SW 1271 (cell line): ENCODE measurements at regions not wholly inside any gene's neighbourhood (a gene's known extent, or its start where the extent isn't known, plus 50 kb on each side); places are given as distances from the start of the nearest gene placed in this dataset.
"Not testable (repeated sequence)": the region's sequence is repeated elsewhere in the genome, so short reads cannot be mapped to it uniquely, and the experiment has no call there.

ENCODE experiments used
- DNase-seq, 2 experiments: peaks; one replicate each; lab custom pipeline; 2025; lab: John Stamatoyannopoulos, UW

DNA sequence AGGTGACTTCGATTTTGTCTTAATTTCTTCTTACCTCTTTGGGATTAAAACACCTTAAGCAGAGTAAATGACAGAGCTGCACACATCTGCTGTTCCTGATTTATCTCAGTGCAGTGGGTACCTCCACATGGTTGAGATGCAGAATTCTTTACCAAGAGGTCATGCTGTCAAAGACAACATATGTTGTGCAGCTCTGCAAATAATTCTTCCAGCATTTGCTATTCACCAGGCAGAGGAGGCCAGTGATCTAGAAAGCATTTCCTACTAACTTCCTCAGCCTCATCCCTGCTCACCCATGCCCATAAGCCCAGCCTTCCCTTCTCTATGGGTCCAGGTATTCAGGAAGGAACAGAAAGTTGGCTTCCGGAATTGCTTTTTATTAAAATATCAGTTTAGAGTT, 109.3 kb downstream of the THBS2 start:
- no peak for DNase-seq

DNA sequence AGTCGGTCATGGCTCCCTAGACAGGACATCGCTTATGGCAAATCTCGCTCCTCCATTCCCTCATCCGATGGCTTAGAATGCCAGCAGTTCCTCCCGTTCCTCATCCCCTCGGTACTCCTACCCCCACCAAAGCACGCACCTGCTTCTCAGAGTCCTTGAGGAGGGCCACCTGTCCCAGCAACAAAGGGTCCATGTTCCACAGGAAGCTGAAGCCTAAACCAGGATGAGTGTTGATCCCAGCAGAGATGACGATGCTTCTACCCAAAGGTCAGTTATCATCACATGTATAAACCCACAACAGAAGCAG, 111.2 kb downstream of the THBS2 start:
- DNase-seq, result no peak

DNA sequence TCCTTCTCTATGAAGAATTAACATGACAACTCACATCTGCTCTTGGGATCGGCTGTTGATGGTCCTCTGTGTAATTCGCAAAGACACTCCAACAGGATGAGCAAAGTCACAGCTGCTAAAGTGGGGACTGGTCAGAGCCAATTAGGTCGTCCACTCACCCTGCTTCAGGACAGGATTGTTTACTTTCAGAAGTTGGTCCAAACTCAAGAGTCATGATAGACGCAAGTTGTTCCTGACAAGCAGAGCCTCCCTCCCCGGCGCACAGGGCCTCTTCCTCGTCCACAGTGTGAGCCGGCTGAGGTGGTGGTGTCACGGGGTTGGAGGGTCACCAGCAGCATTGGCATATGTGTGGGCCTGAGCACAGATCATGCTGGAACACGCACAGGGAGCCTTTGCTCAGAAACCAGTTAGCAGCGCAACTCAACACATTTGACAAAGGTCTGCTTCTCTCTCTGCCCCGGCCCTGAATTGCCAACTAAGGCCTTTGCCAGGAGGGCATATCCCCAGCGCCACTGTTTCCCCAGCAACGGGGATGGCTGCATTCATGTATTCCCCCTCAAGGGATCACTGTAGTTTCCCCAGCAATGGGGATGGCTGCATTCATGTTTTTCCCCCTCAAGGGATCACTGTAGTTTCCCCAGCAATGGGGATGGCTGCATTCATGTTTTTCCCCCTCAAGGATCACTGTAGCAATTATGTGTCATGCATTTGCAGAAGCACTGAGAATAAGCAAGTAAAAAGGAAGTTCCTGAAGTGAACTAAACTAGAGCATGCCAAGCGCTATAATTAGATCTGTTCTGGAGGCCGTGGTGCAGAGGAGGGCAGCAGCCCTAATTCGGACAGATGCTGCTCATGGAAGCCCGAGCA, 111.7 kb downstream of the THBS2 start:
- DNase-seq, result no peak

DNA sequence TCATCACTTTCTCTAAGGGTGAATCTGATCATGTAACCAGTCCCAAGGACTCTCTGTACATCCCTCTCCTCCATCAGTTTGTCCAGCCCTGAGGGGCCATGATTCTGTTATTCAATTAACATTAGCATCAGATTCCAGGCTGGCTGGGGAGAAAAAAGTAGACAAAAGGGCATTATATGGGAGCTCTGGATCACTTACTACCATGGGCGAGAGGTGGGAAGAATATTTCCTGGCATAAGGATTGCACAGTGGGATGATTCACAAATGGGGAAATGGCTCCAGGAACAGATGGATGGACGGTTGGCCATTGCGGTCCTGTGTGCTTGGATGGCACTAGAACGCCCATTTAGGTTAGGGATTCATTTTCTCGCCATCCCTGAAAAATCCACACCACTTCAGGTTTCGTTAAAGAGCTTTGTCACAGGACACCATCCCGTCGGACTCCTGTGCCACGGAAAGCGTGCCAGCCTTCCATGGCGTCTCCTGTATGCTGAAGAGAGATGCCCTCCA, 112.6 kb downstream of the THBS2 start:
- no peak for DNase-seq

DNA sequence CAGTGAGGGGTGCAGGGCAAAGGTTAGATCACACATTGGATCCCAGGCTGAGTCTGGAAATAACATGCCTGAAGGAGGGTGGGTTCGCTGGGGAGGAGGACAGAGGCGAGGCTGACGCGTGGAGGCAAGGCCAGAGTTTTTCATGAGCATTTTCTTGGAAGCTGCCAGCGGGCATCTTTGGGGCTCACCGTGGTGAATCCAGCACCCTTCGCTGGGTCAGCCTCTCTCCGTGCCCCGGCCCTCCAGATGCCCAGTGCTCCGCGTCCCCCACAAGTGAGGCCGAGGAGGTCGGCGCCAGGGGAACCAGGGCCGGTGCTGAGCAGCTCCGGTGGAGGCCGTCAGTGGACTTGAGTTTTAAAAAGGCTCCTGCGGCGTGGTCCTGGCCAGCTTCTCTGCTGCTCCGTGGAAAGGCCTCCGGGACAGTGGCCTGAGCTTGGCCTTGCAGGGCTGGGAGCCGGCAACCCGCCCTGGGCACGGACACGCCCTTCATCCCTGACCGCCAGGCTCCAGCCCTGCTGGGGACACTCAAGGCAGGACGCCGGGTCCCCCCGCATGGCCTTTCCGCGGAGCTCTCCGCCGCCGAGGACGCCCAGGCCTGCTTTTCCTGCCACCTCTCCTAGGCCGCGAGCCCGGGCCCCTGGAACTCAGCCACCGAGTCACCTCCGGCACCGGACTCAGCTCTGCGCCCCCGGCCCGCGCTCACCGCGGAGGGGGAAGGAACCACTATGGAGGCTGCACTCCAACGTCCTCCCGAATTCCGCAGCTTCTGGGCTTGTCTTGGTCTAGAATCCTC, 114.3 kb downstream of the THBS2 start:
- no peak for DNase-seq

DNA sequence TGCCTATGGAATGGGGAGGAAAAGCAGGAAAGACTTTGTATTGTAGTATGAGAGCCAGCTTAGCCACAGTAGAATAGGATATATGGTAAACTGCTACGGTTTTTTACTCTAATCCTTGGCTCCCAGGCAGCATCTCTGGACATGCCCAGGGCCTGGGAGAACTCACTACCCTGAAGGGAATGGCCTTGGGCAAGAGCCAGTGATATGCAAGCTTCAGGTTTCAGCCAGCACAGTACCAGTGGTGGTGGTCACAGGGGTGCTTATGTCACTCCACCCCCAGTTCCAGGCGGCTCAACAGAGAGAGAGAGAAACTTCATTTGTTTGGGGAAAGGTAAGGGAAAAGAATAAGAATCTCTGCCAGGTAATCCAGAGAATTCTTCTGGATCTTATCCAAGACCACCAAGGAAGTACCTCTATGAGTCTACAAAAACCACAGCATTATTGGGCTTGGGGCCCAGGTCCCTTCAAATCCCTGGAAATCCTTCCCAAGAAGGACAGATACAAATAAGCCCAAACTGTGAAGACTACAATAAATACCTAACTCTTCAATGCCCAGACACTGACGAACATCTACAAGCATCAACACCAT, 121.2 kb downstream of the THBS2 start:
- DNase-seq, result no peak

DNA sequence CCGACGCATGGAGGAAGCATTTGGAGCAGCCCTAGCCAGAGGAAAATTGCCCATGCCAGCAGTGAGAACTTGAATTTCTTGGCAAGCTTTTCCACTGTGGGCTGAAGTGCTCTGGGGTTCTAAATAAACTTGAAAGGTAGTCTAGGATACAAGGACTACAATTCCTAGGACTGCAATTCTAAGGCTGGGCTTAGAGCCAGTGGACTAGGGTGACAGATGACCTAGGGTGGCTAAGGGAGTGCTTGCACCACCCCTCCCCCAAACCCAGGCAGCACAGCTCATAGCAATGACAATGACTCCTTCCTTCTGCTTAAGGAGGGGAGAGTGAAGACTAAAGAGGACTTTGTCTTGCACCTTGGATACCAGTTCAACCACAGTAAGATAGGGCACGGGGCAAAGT, 122.3 kb downstream of the THBS2 start:
- no peak for DNase-seq

DNA sequence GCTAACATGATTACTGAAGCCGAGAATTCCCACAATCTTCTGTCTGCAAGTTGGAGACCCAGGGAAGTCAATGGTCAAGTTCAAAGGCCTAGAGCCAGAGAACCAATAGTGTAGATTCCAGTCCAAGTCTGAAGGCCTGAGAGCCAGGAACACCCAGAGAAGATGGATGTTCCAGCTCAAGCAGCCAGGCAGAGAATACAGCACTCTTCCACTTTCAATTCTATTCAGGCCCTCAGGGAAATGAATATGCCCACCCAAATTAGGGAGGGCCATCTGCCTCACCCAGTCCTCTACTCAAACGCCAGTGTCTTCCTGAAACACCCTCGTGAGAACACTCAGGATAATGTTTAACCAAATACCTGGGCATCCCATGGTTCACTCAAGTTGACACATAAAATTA, 123.5 kb downstream of the THBS2 start:
- no peak for DNase-seq

DNA sequence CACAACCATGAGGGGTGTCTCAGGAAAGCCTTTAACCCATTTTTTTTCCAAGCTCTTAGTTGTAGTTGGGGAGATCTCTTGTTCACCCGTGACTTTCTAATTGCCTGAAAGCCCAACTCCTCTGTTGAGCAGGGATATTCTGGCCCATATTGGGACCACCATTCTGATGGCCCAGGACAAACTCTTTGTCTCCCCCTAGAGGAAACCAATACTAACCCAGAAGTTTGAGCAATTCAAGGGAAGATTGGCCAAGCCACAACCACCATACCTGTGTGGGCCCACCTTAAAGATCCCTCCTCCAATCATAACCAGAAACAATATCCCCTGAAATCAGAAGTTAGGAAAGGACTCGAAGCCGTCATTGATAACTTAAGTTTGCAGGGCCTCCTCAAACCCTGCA, 132.6 kb downstream of the THBS2 start:
- no peak for DNase-seq

DNA sequence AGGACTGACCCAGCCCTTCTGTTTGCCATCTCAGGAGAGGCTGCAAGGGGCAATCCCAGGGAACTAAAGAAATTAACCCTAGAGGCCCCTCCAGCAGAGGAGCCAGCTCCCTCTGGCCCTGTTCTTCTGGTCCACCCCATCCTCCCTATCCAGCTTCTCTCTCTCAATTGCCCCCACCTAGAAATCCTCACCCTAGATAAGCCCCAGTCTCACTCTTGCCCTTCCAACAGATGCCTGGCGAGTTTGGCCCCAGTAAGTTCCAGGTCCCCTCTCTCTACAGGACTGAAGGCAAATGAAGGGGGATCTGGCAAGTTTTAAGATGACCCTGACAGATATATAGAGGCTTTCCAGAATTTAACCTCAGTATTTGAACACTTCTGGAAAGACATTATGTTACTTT, 134.0 kb downstream of the THBS2 start:
- no peak for DNase-seq

DNA sequence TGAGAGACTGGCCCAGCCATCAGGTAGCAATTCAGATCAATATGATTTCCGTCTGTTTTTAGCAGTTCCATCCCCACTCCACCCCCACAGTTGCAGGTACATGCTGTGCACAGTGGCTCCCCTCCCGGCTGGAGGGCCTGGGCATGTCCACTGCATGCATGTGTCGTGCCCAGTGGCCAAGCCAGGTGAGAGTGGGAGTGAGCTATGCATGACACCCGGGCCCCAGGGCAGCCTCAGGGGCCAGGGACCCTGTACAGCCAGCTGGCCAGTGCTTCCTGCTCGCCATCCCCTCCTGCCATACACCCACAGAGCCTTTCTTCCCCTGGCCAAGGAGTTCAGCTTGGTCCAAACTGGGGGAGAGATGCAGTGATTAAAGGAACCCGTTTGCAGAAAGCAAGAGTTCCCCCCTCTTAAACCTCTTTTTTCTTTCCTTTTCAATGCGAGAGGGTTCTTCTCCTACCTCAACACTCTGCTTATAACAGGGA, 135.3 kb downstream of the THBS2 start:
- DNase-seq, result no peak

DNA sequence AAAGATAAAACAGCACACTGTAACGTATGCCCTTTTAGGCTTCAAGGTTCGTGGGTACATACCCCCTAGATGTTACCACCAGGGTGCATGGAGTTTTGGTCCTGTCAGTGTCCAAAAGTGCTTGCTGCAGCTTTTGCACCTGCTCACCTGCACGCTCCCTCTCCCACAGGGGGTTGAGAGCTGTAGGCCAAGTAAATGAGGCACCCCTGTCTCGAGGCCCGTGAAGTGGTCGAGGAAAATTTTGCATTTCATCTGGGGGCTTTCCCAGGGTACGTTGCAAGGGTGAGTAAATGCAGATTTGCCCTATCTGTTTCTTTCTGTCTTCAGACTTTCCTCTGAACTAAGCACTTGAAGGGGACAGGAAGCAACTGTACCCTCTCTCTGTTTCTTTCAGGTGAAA, 136.0 kb downstream of the THBS2 start:
- DNase-seq, result no peak

DNA sequence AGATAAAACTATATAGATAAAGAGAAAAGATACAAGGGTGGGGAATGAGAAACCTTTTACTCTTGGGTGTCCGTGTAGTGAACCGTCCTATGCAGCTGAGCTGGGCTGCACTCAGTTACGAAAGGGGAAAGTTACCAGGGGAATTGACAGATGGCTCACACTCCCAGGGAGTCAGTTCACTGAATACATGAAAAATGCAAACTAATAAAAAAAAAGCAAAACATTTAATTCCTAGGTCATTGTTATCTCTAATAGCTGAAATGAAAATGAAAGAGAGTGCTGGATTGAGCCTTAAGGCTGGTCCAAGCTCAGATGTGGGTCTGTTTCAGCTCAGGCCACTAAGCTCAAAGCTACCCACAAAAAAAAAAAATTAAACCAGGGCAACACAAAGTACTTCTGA, 138.0 kb downstream of the THBS2 start:
- no peak for DNase-seq

DNA sequence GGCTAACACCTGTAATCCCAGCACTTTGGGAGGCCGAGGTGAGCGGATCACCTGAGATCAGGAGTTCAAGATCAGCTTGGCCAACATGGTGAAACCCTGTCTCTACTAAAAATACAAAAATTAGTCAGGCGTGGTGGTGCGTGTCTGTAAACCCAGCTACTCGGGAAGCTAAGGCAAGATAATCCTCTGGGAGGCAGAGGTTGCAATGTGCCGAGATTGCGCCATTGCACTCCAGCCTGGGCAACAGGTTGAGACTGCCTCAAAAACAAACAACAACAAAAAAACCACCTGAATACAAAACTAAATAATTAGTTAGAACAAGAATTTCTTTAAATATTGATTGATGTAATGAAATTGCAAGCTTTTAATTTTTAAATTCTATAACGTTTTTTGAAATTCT, 139.0 kb downstream of the THBS2 start:
- not testable (repeated sequence) for DNase-seq

DNA sequence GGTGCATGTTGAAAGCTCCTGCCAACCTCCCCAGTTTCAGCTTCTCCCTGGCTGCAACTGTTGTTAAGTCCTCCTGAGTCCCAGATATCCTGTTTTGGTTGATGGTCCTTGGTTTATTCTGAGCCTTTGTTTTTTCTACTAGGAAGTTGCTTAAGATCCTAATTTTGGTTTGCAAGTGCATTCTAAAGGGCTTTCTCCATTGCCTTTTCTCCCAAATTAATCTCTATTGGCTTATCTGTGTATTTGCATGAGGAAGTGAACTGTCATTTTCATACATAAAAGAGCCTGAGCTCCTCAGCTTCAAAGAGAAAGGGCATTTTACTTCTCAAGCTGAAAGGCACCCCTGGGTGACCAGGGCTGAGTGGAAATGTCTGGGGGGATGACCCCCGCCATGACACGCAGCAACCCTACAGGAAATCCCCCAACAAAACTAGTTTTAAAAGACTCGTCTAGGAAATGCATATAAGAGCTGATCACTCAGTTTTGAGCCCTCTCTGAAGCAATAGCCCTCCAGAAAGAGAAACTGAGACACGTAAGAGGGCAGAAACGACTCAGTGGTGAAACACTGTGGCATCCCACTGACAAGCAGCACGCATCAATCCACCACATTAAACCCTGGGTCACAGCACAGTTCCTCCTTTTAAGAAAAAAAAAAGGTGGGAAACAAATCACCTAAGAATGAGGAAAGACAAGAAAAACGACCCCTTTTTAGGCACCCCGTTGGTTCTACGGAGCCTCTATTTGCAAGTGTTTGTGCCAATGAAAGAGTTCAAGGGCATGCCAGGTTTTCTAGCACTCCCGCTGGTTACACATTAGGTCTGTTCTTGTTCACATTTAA, 140.9 kb downstream of the THBS2 start:
- no peak for DNase-seq

DNA sequence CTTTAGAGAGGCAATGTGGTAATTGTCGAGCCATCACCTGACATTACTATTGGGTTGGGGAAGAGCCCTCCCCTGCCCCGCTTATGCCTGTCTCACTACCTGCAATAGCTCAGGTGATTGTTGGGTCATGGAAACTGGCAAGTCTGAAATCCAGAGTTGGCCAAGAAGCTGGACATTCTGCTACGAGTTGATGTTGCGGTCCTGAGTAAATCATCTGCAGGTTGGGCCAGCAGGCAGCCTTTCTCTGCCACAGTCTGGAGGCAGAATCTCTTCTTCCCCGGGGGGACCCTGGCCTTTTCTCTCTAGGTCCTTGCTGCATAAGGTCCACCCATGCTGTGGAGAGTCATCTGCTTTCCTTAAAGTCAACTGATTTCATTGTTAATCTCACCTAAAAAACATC, 142.4 kb downstream of the THBS2 start:
- DNase-seq, result no peak

DNA sequence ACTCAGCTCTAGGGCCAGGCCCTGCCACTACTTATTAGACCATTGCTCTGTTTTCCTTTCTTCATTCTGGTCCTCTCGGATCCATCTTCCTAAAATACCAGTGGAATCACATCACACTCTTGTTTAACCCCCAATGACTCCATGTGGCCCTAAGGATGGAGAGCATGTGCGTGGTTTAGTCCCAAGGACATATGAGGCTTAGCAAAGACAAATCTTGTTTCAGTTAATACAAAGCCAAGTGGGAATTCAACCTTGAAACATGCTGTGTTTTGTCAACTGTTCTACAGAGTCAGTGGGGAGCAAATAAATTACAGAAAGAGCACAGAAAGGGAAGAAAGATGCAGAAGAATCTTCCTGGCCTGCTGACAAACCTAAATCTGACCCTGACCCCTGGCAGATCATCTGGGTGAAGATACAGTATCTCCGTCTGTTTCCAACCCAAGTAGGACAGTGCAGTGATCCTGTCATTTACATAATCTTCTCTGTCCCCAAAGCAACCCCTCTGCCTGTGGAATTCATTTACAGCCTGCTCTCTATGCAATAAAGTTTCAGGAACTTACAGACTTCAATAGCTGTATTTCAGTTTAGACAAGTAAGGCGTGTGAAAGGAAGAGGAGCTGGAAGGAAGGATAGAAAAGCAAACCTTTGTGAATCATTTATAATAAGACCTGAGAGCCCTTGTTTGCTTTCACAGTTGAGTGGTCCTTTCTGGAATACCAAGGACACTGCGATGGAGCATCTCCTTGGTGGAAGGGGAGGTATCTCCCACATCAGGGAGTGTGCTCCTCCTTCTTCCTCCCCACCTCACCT, 144.0 kb downstream of the THBS2 start:
- DNase-seq, result no peak

DNA sequence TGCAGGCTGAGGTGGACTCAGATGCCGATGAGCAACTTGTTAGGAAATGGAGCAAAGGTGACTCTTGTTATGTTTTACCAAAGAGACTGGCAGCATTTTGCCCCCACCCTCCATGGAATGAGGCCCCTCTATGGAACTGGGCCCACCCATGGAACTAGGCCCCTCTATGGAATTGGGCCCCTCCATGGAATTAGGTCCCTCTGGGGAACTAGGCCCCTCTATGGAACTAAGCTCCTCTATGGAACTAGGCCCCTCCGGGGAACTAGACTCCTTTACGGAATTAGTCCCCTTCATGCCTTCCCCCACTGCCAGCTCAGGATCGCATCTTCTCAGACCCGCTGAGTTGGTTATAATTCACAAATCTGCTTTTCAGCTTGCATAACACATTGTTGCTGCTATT, 144.9 kb downstream of the THBS2 start:
- DNase-seq, result no peak

DNA sequence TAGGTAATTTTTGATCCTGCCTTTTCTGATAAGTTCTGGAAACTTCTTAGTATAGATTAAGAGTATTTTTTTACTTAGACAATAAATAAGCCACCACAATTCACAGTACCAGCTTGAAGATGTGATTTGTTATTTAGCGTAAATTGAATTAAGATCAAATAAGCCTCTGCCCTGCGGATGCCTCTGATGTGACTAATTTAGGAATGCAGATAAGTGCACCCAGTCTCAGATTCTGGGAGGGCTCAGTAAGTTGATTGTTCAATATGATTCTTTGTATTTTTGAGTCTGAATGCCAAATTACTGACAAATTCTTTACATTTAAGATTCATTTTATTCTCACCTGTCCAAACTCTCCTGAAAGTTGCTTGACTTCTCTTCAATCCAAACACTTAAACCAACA, 147.5 kb downstream of the THBS2 start:
- no peak for DNase-seq

DNA sequence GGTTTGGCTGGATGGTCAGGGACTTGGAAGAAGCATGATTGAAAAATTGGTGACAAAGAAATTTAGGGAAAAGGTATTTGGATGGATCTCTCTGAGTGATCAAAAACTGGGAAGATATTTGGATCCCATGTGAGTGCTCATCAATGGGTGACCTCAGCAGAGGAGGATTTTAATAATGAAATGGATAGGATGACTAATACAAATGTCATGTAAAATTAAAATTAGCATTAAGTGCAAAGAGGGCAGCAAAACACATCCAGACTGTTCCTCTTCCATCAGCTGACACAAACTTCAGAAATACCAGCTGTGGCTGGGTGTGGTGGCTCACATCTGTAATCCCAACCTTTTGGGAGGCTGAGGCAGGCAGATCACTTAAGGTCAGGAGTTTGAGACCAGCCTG, 151.7 kb downstream of the THBS2 start:
- no peak for DNase-seq
